HG03565 (cell line): ENCODE measurements at regions not wholly inside any gene's neighbourhood (a gene's known extent, or its start where the extent isn't known, plus 50 kb on each side); places are given as distances from the start of the nearest gene placed in this dataset.
"Not testable (repeated sequence)": the region's sequence is repeated elsewhere in the genome, so short reads cannot be mapped to it uniquely, and the experiment has no call there.

Experiments used
- ATAC-seq: cut with Tn5 transposase; IDR thresholded peaks from one replicate; pipeline ENCODE4 v1.9.1; 2021; ENCODE audit warnings: mild to moderate bottlenecking, moderate library complexity; ENCODE audit not compliant: unreplicated experiment

GRCh38 chr1:79539001-79539400 lies 532.5 kb upstream of the ADGRL4 start:
- no peak for ATAC-seq

GRCh38 chr1:79532555-79532954 lies 526.0 kb upstream of the ADGRL4 start:
- no peak for ATAC-seq

- ATAC-seq = no peak
Observed at GRCh38 chr1:79531790-79532189, 525.3 kb upstream of the ADGRL4 start.

GRCh38 chr1:79530476-79530875 lies 523.9 kb upstream of the ADGRL4 start:
- no peak for ATAC-seq

- no peak for ATAC-seq
Observed at GRCh38 chr1:79530055-79530454, 523.5 kb upstream of the ADGRL4 start.

GRCh38 chr1:79524126-79524525 lies 517.6 kb upstream of the ADGRL4 start:
- no peak for ATAC-seq

GRCh38 chr1:79519084-79519760 lies 512.7 kb upstream of the ADGRL4 start:
- ATAC-seq = no peak

- no peak for ATAC-seq
Observed at GRCh38 chr1:79517470-79518224, 511.1 kb upstream of the ADGRL4 start.

GRCh38 chr1:79507770-79508169 lies 501.2 kb upstream of the ADGRL4 start:
- no peak for ATAC-seq

GRCh38 chr1:79501153-79501552 lies 494.6 kb upstream of the ADGRL4 start:
- ATAC-seq = no peak

GRCh38 chr1:79499541-79499940 lies 493.0 kb upstream of the ADGRL4 start:
- no peak for ATAC-seq

GRCh38 chr1:79497193-79497773 lies 490.8 kb upstream of the ADGRL4 start:
- ATAC-seq = peak; percentile 77

GRCh38 chr1:79496129-79496528 lies 489.6 kb upstream of the ADGRL4 start:
- ATAC-seq = no peak

- ATAC-seq = not testable (repeated sequence)
Observed at GRCh38 chr1:79493702-79494101, 487.2 kb upstream of the ADGRL4 start.

- ATAC-seq = not testable (repeated sequence)
Observed at GRCh38 chr1:79488572-79489121, 482.1 kb upstream of the ADGRL4 start.

GRCh38 chr1:79478728-79479373 lies 472.3 kb upstream of the ADGRL4 start:
- no peak for ATAC-seq

- ATAC-seq = no peak
Observed at GRCh38 chr1:79478160-79478559, 471.6 kb upstream of the ADGRL4 start.

GRCh38 chr1:79472067-79472656 lies 465.6 kb upstream of the ADGRL4 start:
- ATAC-seq = peak; percentile 70

- ATAC-seq = no peak
Observed at GRCh38 chr1:79469139-79469538, 462.6 kb upstream of the ADGRL4 start.

GRCh38 chr1:79460773-79461436 lies 454.4 kb upstream of the ADGRL4 start:
- peak; percentile 98 for ATAC-seq
